ENCODE measurements at regions not wholly inside any gene's neighbourhood (a gene's known extent, or its start where the extent isn't known, plus 50 kb on each side); places are given as distances from the start of the nearest gene placed in this dataset.
"Not testable (repeated sequence)": the region's sequence is repeated elsewhere in the genome, so short reads cannot be mapped to it uniquely, and the experiment has no call there.

GRCh38 chr12:38528527-38528926 is 212.0 kb downstream of the ALG10B start:
- H3K36me3 ChIP-seq (ENCODE audit: insufficient read depth, low read length), result no peaks in the 10 kb centered on the region
- no peak overlapping the region for H3K4me3 ChIP-seq (ENCODE audit: low read length)
- no peaks in the 10 kb centered on the region for H3K9me3 ChIP-seq (ENCODE audit: low read length)
- no peak overlapping the region for H2AFZ ChIP-seq (ENCODE audit: low read depth, low read length)
- no peaks in the 10 kb centered on the region for H4K20me1 ChIP-seq (ENCODE audit: insufficient read depth)
- H3K27me3 ChIP-seq (ENCODE audit: insufficient read depth, low read depth, low read length), result no peaks in the 10 kb centered on the region
- no peaks in the 10 kb centered on the region for H3K9me2 ChIP-seq (ENCODE audit: insufficient read depth, low read length)
- TF ChIP-seq POLR2AphosphoS5 (IDR thresholded peaks at IDR 0.05) (no peak), EP300 (conservative IDR thresholded peaks at IDR 0.05; ENCODE audit: poor library complexity, severe bottlenecking) (no peak), REST (IDR thresholded peaks at IDR 0.05; ENCODE audit: borderline replicate concordance) (no peak), TAF1 (IDR thresholded peaks at IDR 0.05; ENCODE audit: low read depth) (no peak)
- no peak overlapping the region for H3K4me2 ChIP-seq (ENCODE audit: low read length)
- H3K9ac ChIP-seq (ENCODE audit: low read length), result no peak overlapping the region
- H3K27ac ChIP-seq (ENCODE audit: low read length), result no peak overlapping the region
- no peaks in the 10 kb centered on the region for H3F3A ChIP-seq (ENCODE audit: insufficient read depth, low read length, poor library complexity, severe bottlenecking)
- no peaks in the 10 kb centered on the region for H3K79me2 ChIP-seq (replicated peaks; ENCODE audit: insufficient read depth, low read length)

GRCh38 chr12:38529281-38529680 is 212.7 kb downstream of the ALG10B start:
- H3K9ac ChIP-seq (ENCODE audit: low read length); H3K27me3 ChIP-seq (ENCODE audit: insufficient read depth, low read depth, low read length); H3F3A ChIP-seq (ENCODE audit: insufficient read depth, low read length, poor library complexity, severe bottlenecking); H3K4me2 ChIP-seq (ENCODE audit: low read length); H2AFZ ChIP-seq (ENCODE audit: low read depth, low read length); H3K9me3 ChIP-seq (ENCODE audit: low read length); H3K79me2 ChIP-seq (replicated peaks; ENCODE audit: insufficient read depth, low read length); H3K36me3 ChIP-seq (ENCODE audit: insufficient read depth, low read length); H3K4me3 ChIP-seq (ENCODE audit: low read length); H4K20me1 ChIP-seq (ENCODE audit: insufficient read depth); H3K27ac ChIP-seq (ENCODE audit: low read length); H3K9me2 ChIP-seq (ENCODE audit: insufficient read depth, low read length): not testable (repeated sequence)

- Histone ChIP-seq H3K27me3 (ENCODE audit: insufficient read depth, low read depth, low read length) (no peaks in the 10 kb centered on the region), H3K9ac (ENCODE audit: low read length) (no peak overlapping the region), H3K4me3 (ENCODE audit: low read length) (no peak overlapping the region), H3K79me2 (replicated peaks; ENCODE audit: insufficient read depth, low read length) (no peaks in the 10 kb centered on the region), H3K36me3 (ENCODE audit: insufficient read depth, low read length) (no peaks in the 10 kb centered on the region), H3F3A (ENCODE audit: insufficient read depth, low read length, poor library complexity, severe bottlenecking) (no peaks in the 10 kb centered on the region), H2AFZ (ENCODE audit: low read depth, low read length) (no peak overlapping the region), H3K9me2 (ENCODE audit: insufficient read depth, low read length) (no peaks in the 10 kb centered on the region), H3K4me2 (ENCODE audit: low read length) (no peak overlapping the region), H4K20me1 (ENCODE audit: insufficient read depth) (no peaks in the 10 kb centered on the region), H3K9me3 (ENCODE audit: low read length) (no peaks in the 10 kb centered on the region), H3K27ac (ENCODE audit: low read length) (no peak overlapping the region)
- no peak for TF ChIP-seq CTCF (IDR thresholded peaks at IDR 0.05; ENCODE audit: poor library complexity, severe bottlenecking)
- no peak for TF ChIP-seq MXI1 (conservative IDR thresholded peaks at IDR 0.05; ENCODE audit: poor library complexity, severe bottlenecking)
- no peak for TF ChIP-seq POLR2AphosphoS5 (IDR thresholded peaks at IDR 0.05)
- TF ChIP-seq EZH2 (IDR thresholded peaks at IDR 0.05; ENCODE audit: borderline replicate concordance, insufficient read depth, low read length, poor library complexity, severe bottlenecking), result no peak
- no peak for TF ChIP-seq TAF1 (IDR thresholded peaks at IDR 0.05; ENCODE audit: low read depth)
- TF ChIP-seq EP300 (conservative IDR thresholded peaks at IDR 0.05; ENCODE audit: poor library complexity, severe bottlenecking), result no peak
- no peak for TF ChIP-seq REST (IDR thresholded peaks at IDR 0.05; ENCODE audit: borderline replicate concordance)
- no peak for TF ChIP-seq RAD21 (conservative IDR thresholded peaks at IDR 0.05)
- no peak for TF ChIP-seq SMC3 (conservative IDR thresholded peaks at IDR 0.05; ENCODE audit: poor library complexity)
Observed at GRCh38 chr12:38538319-38538718, 221.7 kb downstream of the ALG10B start.

Measured in neural cell (in vitro differentiated cells).